Endodermal cell (in vitro differentiated cells): ENCODE measurements at regions not wholly inside any gene's neighbourhood (a gene's known extent, or its start where the extent isn't known, plus 50 kb on each side); places are given as distances from the start of the nearest gene placed in this dataset.
A peak's percentile ranks its signal among the peaks of the same experiment; 100 is the strongest.

Experiments used
- DNase-seq: peaks from one replicate; pipeline ENCODE4 v3.0.0-alpha.2; 2017
- H3K27ac ChIP-seq: 2 replicates; pipeline ENCODE4 v1.5.1; 2013; ENCODE audit warnings: mild to moderate bottlenecking, low read depth, low read length, moderate library complexity
- H3K27me3 ChIP-seq: 2 replicates; pipeline ENCODE4 v1.6.1; 2013; ENCODE audit warnings: mild to moderate bottlenecking, low read length, moderate library complexity; ENCODE audit not compliant: insufficient read depth, control insufficient read depth, poor library complexity, severe bottlenecking
- H3K36me3 ChIP-seq: 2 replicates; pipeline ENCODE4 v1.7.0; 2013; ENCODE audit warnings: mild to moderate bottlenecking, low read length, moderate library complexity; ENCODE audit not compliant: control insufficient read depth, insufficient read depth
- H3K4me1 ChIP-seq: one replicate; pipeline ENCODE4 v1.7.0; 2013; ENCODE audit warnings: low read length; ENCODE audit not compliant: control insufficient read depth, insufficient read depth
- H3K4me3 ChIP-seq: 2 replicates; pipeline ENCODE4 v1.5.1; 2013; ENCODE audit warnings: mild to moderate bottlenecking, low read length, moderate library complexity
- H3K9ac ChIP-seq: 2 replicates; pipeline ENCODE4 v1.6.1; 2013; ENCODE audit warnings: mild to moderate bottlenecking, low read length, moderate library complexity; ENCODE audit not compliant: poor library complexity, severe bottlenecking; ENCODE audit errors: extremely low read depth
- H3K9me3 ChIP-seq: 2 replicates; pipeline ENCODE4 v1.6.1; 2013; ENCODE audit warnings: mild to moderate bottlenecking, low read length, moderate library complexity; ENCODE audit not compliant: control insufficient read depth
- H3K27ac Mint-ChIP-seq: 2 replicates; pipeline ENCODE4 v1.8.0; 2020; ENCODE audit warnings: mixed read lengths
- H3K27me3 Mint-ChIP-seq: 2 replicates; pipeline ENCODE4 v1.8.0; 2021; ENCODE audit warnings: mild to moderate bottlenecking, mixed read lengths; ENCODE audit not compliant: insufficient read depth
- H3K36me3 Mint-ChIP-seq: 2 replicates; pipeline ENCODE4 v1.8.0; 2020; ENCODE audit warnings: low read depth, mixed read lengths
- H3K4me1 Mint-ChIP-seq: 2 replicates; pipeline ENCODE4 v1.8.0; 2020; ENCODE audit warnings: mixed read lengths
- H3K4me3 Mint-ChIP-seq: 2 replicates; pipeline ENCODE4 v1.8.0; 2020; ENCODE audit warnings: mild to moderate bottlenecking, moderate library complexity, mixed read lengths
- H3K9me3 Mint-ChIP-seq: 2 replicates; pipeline ENCODE4 v1.8.0; 2020; ENCODE audit warnings: mild to moderate bottlenecking, mixed read lengths
- WGBS, 2 experiments: methylation state at CpG; one replicate each; pipeline versions ENCODE4 v1.1.5 to v1.1.7; 2013; ENCODE audit warnings: missing lambda C conversion rate in 2 of 2, mixed read lengths in 1 of 2; ENCODE audit not compliant: insufficient coverage in 1 of 2, insufficient read length in 1 of 2; 5-methylcytosine and 5-hydroxymethylcytosine counted together
- TF ChIP-seq, protein P1 (sequence below): fragments of 200-600 bp; sonication (generic); conservative IDR thresholded peaks from 2 replicates; pipeline ENCODE4 v1.5.0; 2021; ENCODE audit warnings: antibody characterized with exemption, mild to moderate bottlenecking

- Histone ChIP-seq H3K27me3 (no peaks in the 10 kb centered on the region), H3K4me1 (peaks cover 4% of the 10 kb centered on the region), H3K27ac (no peak overlapping the region), H3K9me3 (no peaks in the 10 kb centered on the region), H3K4me3 (no peak overlapping the region), H3K9ac (no peak overlapping the region), H3K36me3 (no peaks in the 10 kb centered on the region)
- TF ChIP-seq, protein P1, sequence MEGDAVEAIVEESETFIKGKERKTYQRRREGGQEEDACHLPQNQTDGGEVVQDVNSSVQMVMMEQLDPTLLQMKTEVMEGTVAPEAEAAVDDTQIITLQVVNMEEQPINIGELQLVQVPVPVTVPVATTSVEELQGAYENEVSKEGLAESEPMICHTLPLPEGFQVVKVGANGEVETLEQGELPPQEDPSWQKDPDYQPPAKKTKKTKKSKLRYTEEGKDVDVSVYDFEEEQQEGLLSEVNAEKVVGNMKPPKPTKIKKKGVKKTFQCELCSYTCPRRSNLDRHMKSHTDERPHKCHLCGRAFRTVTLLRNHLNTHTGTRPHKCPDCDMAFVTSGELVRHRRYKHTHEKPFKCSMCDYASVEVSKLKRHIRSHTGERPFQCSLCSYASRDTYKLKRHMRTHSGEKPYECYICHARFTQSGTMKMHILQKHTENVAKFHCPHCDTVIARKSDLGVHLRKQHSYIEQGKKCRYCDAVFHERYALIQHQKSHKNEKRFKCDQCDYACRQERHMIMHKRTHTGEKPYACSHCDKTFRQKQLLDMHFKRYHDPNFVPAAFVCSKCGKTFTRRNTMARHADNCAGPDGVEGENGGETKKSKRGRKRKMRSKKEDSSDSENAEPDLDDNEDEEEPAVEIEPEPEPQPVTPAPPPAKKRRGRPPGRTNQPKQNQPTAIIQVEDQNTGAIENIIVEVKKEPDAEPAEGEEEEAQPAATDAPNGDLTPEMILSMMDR: no peak
- Mint-ChIP-seq H3K4me3 (no peak overlapping the region), H3K27me3 (peaks cover 45% of the 10 kb centered on the region), H3K4me1 (peaks cover 21% of the 10 kb centered on the region), H3K27ac (no peak overlapping the region), H3K9me3 (no peaks in the 10 kb centered on the region), H3K36me3 (no peaks in the 10 kb centered on the region)
- peak; percentile 81 for DNase-seq
- WGBS, 2 experiments: 88 to 100% methylated on average over 1 to 2 of the region's 2 CpGs
These were observed 76.0 kb downstream of the CD83 start for GRCh38 chr6:14193524-14193923.

DNA sequence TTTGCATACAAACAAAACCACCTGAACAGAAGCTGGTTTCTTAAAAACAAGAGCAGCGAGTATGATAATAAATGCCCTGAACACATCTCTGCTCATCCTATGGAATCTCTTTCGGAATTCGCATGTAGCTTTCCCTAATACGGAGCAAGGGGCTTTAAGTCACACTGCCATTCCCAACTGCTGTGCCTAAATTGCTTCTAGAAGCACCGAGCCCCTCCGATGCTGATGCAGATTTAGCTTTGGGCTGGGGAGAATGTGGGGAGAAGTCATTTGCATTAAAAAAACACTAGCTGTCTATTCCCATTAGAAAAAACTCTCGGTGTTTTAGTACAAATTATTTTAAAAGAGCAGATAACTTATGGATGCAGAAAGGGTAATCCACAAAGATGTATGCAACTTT lies 76.9 kb downstream of the CD83 start:
- H3K36me3 Mint-ChIP-seq: no peaks in the 10 kb centered on the region
- no peak overlapping the region for H3K4me3 Mint-ChIP-seq
- peaks cover 4% of the 10 kb centered on the region for H3K4me1 ChIP-seq
- 45 to 61% methylated on average over 3 to 7 of the region's 7 CpGs for WGBS, 2 experiments
- no peak overlapping the region for H3K27ac ChIP-seq
- TF ChIP-seq, protein P1: no peak
- no peak overlapping the region for H3K27ac Mint-ChIP-seq
- DNase-seq: peak; percentile 58
- H3K9ac ChIP-seq: no peak overlapping the region
- H3K36me3 ChIP-seq: no peaks in the 10 kb centered on the region
- H3K4me1 Mint-ChIP-seq: peaks cover 21% of the 10 kb centered on the region
- no peaks in the 10 kb centered on the region for H3K9me3 Mint-ChIP-seq
- H3K9me3 ChIP-seq: no peaks in the 10 kb centered on the region
- no peaks in the 10 kb centered on the region for H3K27me3 ChIP-seq
- H3K4me3 ChIP-seq: no peak overlapping the region
- peaks cover 44% of the 10 kb centered on the region for H3K27me3 Mint-ChIP-seq

GRCh38 chr6:14194976-14195375 lies 77.4 kb downstream of the CD83 start:
- Mint-ChIP-seq H3K27ac (no peak overlapping the region), H3K9me3 (peaks cover under 1% of the 10 kb centered on the region), H3K27me3 (peaks cover 46% of the 10 kb centered on the region), H3K36me3 (no peaks in the 10 kb centered on the region), H3K4me1 (peaks cover 18% of the 10 kb centered on the region), H3K4me3 (no peak overlapping the region)
- Histone ChIP-seq H3K9me3 (no peaks in the 10 kb centered on the region), H3K9ac (no peak overlapping the region), H3K36me3 (no peaks in the 10 kb centered on the region), H3K27ac (no peak overlapping the region), H3K4me3 (no peak overlapping the region), H3K27me3 (no peaks in the 10 kb centered on the region), H3K4me1 (peaks cover 4% of the 10 kb centered on the region)
- TF ChIP-seq, protein P1: no peak
- no peak for DNase-seq
- 82 to 100% methylated on average over 2 to 5 of the region's 5 CpGs for WGBS, 2 experiments
